Adrenal gland (tissue), 9 donors: ENCODE measurements at regions not wholly inside any gene's neighbourhood (a gene's known extent, or its start where the extent isn't known, plus 50 kb on each side); places are given as distances from the start of the nearest gene placed in this dataset.

Experiments used
- DNase-seq, 7 donors: peaks; one replicate each; pipeline ENCODE4 v3.0.0-alpha.2; 2019 to 2020
- H3K27ac ChIP-seq, 5 donors: fragments of 200-600 bp; sonication (generic) in 4 of 5; 1 replicate in 3 of 5; 2 replicates in 2 of 5; pipeline versions ENCODE4 v1.5.1 to v1.8.0; 2016 to 2020; ENCODE audit warnings: mild to moderate bottlenecking in 1 of 5
- H3K27me3 ChIP-seq: fragments of 200-600 bp; 2 replicates; pipeline ENCODE4 v1.8.0; 2021
- H3K36me3 ChIP-seq, 2 donors: fragments of 200-600 bp; replicated peaks in 1 of 2; 1 replicate in 1 of 2; 2 replicates in 1 of 2; pipeline versions ENCODE4 v1.5.1 to v1.8.0; 2018 to 2022
- H3K4me1 ChIP-seq, 2 donors: fragments of 200-600 bp; replicated peaks in 1 of 2; 1 replicate in 1 of 2; 2 replicates in 1 of 2; pipeline versions ENCODE4 v1.5.1 to v1.8.0; 2018 to 2021
- H3K4me3 ChIP-seq, 4 donors: fragments of 200-600 bp; sonication (generic) in 3 of 4; one replicate each; pipeline ENCODE4 v1.5.1; 2016 to 2018
- H3K9me3 ChIP-seq, 3 donors: fragments of 200-600 bp; sonication (generic) in 1 of 3; replicated peaks in 1 of 3; 1 replicate in 2 of 3; 2 replicates in 1 of 3; pipeline versions ENCODE4 v1.5.1 to v1.8.0; 2016 to 2021
- CTCF ChIP-seq, 6 experiments: fragments of 450-650 bp in 4 of 6; fragments of 200-600 bp in 2 of 6; sonication (generic) in 1 of 6; IDR thresholded peaks; 1 replicate in 5 of 6; 2 replicates in 1 of 6; pipeline versions ENCODE4 v1.5.1 to v1.8.0; 2016 to 2021; ENCODE audit warnings: antibody characterized with exemption in 6 of 6, mild to moderate bottlenecking in 2 of 6, moderate library complexity in 1 of 6
- POLR2A ChIP-seq, 2 donors: fragments of 450-650 bp; IDR thresholded peaks; one replicate each; pipeline ENCODE4 v1.6.1; 2017; ENCODE audit warnings: antibody characterized with exemption in 2 of 2, mild to moderate bottlenecking in 2 of 2, moderate library complexity in 1 of 2
- WGBS, 4 donors: extraction: QIAGEN DNeasy Blood & Tissue Kit in 2 of 4; methylation state at CpG; one replicate each; pipeline versions ENCODE4 v1.1.5 to v1.1.7; 2013 to 2017; 5-methylcytosine and 5-hydroxymethylcytosine counted together
- intact Hi-C, 2 donors: fragments of 100-400 bp; cut with DNase I; formaldehyde crosslinking; loops; one replicate each; pipeline versions ENCODE4 v1.14.1 to v1.15.0; 2022 to 2023
- donor health status: healthy with polysubstance abuse.
- donor health status: Bipolar disorder and iron deficiency.
- donor health status: DM: yes; HTN: yes; CAD: no.
- donor health status: DM: no; HTN: no; CAD: no.
- donor health status: DM: no; HTN: no; CAD: no.

- Histone ChIP-seq H3K9me3 (peaks cover 0 to 3% (median 0%) of the 10 kb centered on the region in 3 donors), H3K4me3 (no peak overlapping the region), H3K27me3 (no peaks in the 10 kb centered on the region), H3K27ac (no peak overlapping the region), H3K36me3 (no peaks in the 10 kb centered on the region), H3K4me1 (no peaks in the 10 kb centered on the region)
- no peak for DNase-seq
- intact Hi-C loops, result no loop called here
- 52 to 61% (median 57%) methylated on average over 2 of the region's 2 CpGs for WGBS, 4 donors
- no peak for TF ChIP-seq POLR2A (IDR thresholded peaks at IDR 0.05)
- TF ChIP-seq CTCF (IDR thresholded peaks at IDR 0.05), result no peak
Measured at GRCh38 chr4:178259566-178259965, 817.3 kb upstream of the AGA start.

DNA sequence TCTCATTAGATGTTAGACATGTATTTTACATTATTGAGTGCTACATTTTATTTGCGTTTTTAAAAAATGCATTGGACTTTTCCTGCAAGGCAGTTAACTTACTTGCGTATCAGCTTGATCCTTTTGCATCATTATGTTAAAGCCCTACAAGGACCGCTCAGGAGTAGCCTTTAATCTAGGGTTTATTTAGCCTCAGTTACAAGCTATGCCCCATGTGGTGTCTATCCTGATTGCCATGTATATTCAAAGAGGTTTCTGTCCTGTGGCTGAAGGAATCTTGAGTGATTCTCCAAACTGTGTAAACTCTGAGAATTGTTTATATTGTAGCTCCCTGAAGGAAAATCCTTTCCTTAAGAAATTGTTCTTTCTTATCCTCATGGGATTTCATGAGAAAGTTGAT lies 821.8 kb upstream of the AGA start:
- WGBS, 4 donors, result 82 to 88% (median 83%) methylated on average over 3 of the region's 3 CpGs
- no peaks in the 10 kb centered on the region for H3K27me3 ChIP-seq
- intact Hi-C loops, result no loop called here
- H3K27ac ChIP-seq, result no peak overlapping the region
- H3K4me3 ChIP-seq, result no peak overlapping the region
- no peaks in the 10 kb centered on the region for H3K36me3 ChIP-seq
- TF ChIP-seq POLR2A (IDR thresholded peaks at IDR 0.05) (no peak), CTCF (IDR thresholded peaks at IDR 0.05) (no peak)
- no peak for DNase-seq
- peaks cover 0 to 3% (median 0%) of the 10 kb centered on the region in 3 donors for H3K9me3 ChIP-seq
- no peaks in the 10 kb centered on the region for H3K4me1 ChIP-seq

GRCh38 chr4:178271386-178271785 lies 829.1 kb upstream of the AGA start:
- no peak overlapping the region for H3K4me3 ChIP-seq
- TF ChIP-seq CTCF (IDR thresholded peaks at IDR 0.05) (no peak), POLR2A (IDR thresholded peaks at IDR 0.05) (no peak)
- intact Hi-C loops, result no loop called here
- no peak overlapping the region for H3K27ac ChIP-seq
- WGBS, 4 donors, result 76 to 88% (median 85%) methylated on average over 6 of the region's 6 CpGs
- H3K4me1 ChIP-seq, result no peaks in the 10 kb centered on the region
- H3K9me3 ChIP-seq, result no peaks in the 10 kb centered on the region
- DNase-seq, result no peak
- H3K36me3 ChIP-seq, result no peaks in the 10 kb centered on the region
- H3K27me3 ChIP-seq, result no peaks in the 10 kb centered on the region

DNA sequence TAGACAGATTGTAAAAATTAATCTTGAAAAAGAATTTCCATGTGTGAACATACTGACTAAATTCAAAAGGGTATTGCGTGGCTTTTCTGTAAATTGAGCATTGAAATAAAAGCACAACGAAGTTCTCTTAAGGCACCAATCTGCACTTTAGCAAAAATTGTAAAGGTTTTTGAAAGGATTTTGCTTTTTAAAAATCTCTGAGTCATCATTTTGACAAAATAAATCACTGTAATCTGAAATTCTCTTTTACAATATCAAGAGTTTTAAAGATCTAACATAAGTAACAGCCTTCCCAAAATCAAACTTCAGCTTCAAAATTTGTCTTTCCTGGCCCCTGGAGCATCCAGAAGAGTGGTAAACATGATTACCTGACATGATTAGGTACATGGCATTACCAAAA lies 830.9 kb upstream of the AGA start:
- no peak overlapping the region for H3K27ac ChIP-seq
- no peak overlapping the region for H3K4me3 ChIP-seq
- intact Hi-C loops, result no loop called here
- TF ChIP-seq POLR2A (IDR thresholded peaks at IDR 0.05) (no peak), CTCF (IDR thresholded peaks at IDR 0.05) (no peak)
- no peaks in the 10 kb centered on the region for H3K27me3 ChIP-seq
- H3K36me3 ChIP-seq, result no peaks in the 10 kb centered on the region
- DNase-seq, result no peak
- no peaks in the 10 kb centered on the region for H3K9me3 ChIP-seq
- H3K4me1 ChIP-seq, result no peaks in the 10 kb centered on the region
- WGBS, 4 donors, result 83 to 85% (median 84%) methylated on average over 2 of the region's 2 CpGs
